ENCODE measurements at regions not wholly inside any gene's neighbourhood (a gene's known extent, or its start where the extent isn't known, plus 50 kb on each side); places are given as distances from the start of the nearest gene placed in this dataset.

DNA sequence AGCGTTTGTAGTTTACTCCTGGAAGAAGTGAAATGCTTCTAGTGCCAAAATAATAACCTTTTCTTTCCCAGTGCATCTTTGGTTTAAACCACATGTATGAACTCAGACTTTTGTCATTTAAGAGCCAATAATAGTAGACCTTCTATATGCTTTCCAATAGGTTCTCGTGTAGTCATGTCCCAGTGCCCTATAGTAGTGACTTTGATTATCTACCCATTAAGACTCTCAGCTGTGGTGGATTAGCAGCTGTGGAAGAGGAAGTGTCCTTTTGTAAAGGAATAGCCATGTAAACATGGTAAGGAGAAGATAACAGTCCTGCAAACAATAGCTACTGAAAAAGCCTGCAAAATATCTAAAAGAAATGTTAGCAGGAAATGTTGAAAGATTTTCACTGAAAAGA lies 765.3 kb downstream of the MTRR start:
- Histone ChIP-seq H3K9me3 (ENCODE audit: control insufficient read depth, insufficient read depth, low read length) (no peaks in the 10 kb centered on the region), H3K9ac (ENCODE audit: low read depth, low read length) (no peak overlapping the region)

GRCh38 chr5:8641786-8642505 lies 773.0 kb downstream of the MTRR start:
- Histone ChIP-seq H3K36me3 (ENCODE audit: control insufficient read depth, insufficient read depth, low read length) (no peaks in the 10 kb centered on the region), H3K4me3 (ENCODE audit: low read depth, low read length) (no peak overlapping the region), H3K9me3 (ENCODE audit: control insufficient read depth, insufficient read depth, low read length) (no peaks in the 10 kb centered on the region), H3K27me3 (ENCODE audit: control insufficient read depth, insufficient read depth, low read length) (no peaks in the 10 kb centered on the region), H3K4me1 (ENCODE audit: control insufficient read depth, insufficient read depth, low read length) (no peaks in the 10 kb centered on the region), H3K9ac (ENCODE audit: low read depth, low read length) (no peak overlapping the region)

More for the DNA sequence above, 765.3 kb downstream of the MTRR start:
- Histone ChIP-seq H3K4me3 (ENCODE audit: low read depth, low read length) (no peak overlapping the region), H3K4me1 (ENCODE audit: control insufficient read depth, insufficient read depth, low read length) (no peaks in the 10 kb centered on the region), H3K36me3 (ENCODE audit: control insufficient read depth, insufficient read depth, low read length) (no peaks in the 10 kb centered on the region), H3K27me3 (ENCODE audit: control insufficient read depth, insufficient read depth, low read length) (no peaks in the 10 kb centered on the region)

- Histone ChIP-seq H3K27me3 (ENCODE audit: control insufficient read depth, insufficient read depth, low read length) (no peaks in the 10 kb centered on the region), H3K4me1 (ENCODE audit: control insufficient read depth, insufficient read depth, low read length) (no peaks in the 10 kb centered on the region)
Measured at GRCh38 chr5:8644377-8644776, 775.4 kb downstream of the MTRR start.

GRCh38 chr5:8647111-8647510 lies 778.2 kb downstream of the MTRR start:
- Histone ChIP-seq H3K4me3 (ENCODE audit: low read depth, low read length) (no peak overlapping the region), H3K36me3 (ENCODE audit: control insufficient read depth, insufficient read depth, low read length) (no peaks in the 10 kb centered on the region), H3K9ac (ENCODE audit: low read depth, low read length) (no peak overlapping the region), H3K4me1 (ENCODE audit: control insufficient read depth, insufficient read depth, low read length) (no peaks in the 10 kb centered on the region), H3K27me3 (ENCODE audit: control insufficient read depth, insufficient read depth, low read length) (no peaks in the 10 kb centered on the region), H3K9me3 (ENCODE audit: control insufficient read depth, insufficient read depth, low read length) (no peaks in the 10 kb centered on the region)

More at GRCh38 chr5:8644377-8644776, 775.4 kb downstream of the MTRR start:
- no peaks in the 10 kb centered on the region for H3K36me3 ChIP-seq (ENCODE audit: control insufficient read depth, insufficient read depth, low read length)
- H3K9ac ChIP-seq (ENCODE audit: low read depth, low read length): no peak overlapping the region
- H3K9me3 ChIP-seq (ENCODE audit: control insufficient read depth, insufficient read depth, low read length): no peaks in the 10 kb centered on the region
- H3K4me3 ChIP-seq (ENCODE audit: low read depth, low read length): no peak overlapping the region

GRCh38 chr5:8650186-8650585 lies 781.2 kb downstream of the MTRR start:
- Histone ChIP-seq H3K36me3 (ENCODE audit: control insufficient read depth, insufficient read depth, low read length) (no peaks in the 10 kb centered on the region), H3K9me3 (ENCODE audit: control insufficient read depth, insufficient read depth, low read length) (no peaks in the 10 kb centered on the region), H3K9ac (ENCODE audit: low read depth, low read length) (no peak overlapping the region), H3K4me3 (ENCODE audit: low read depth, low read length) (no peak overlapping the region), H3K4me1 (ENCODE audit: control insufficient read depth, insufficient read depth, low read length) (no peaks in the 10 kb centered on the region), H3K27me3 (ENCODE audit: control insufficient read depth, insufficient read depth, low read length) (no peaks in the 10 kb centered on the region)

DNA sequence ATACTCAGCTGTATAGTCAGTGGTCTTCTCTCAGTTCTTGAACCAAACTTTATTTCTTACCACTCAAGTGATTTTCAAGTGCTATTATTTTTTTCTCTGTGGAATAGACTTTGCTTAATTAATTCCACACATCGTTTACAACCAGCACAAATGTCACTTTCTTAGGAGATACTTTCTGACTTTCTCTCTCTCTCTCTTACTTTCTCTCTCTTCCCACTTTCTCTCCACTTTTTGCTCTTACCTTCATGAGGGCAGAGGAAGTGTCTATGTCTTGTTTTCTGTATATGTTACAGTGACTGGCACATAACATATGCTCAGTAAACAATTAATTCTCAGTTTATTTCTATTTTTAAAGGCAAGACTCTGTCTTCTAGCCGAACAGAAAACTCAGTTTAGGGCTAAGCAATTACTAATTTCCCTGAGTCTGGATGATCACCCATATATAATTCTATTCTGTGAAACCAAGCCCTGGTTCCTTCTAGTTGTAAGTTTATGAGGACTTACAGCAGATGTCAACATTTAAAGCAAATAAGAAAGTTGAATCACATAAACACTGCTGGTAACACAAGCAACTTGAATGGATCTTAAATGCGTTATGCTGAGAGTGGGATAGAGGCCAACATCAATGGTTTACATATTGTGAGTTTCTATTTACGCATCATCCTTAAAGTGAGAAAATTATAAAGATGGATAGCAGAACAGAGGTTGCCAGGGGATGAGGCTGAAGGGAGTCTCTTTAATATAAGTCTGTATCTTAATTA lies 791.4 kb downstream of the MTRR start:
- H3K4me3 ChIP-seq (ENCODE audit: low read depth, low read length): no peak overlapping the region
- H3K9me3 ChIP-seq (ENCODE audit: control insufficient read depth, insufficient read depth, low read length): no peaks in the 10 kb centered on the region
- no peaks in the 10 kb centered on the region for H3K4me1 ChIP-seq (ENCODE audit: control insufficient read depth, insufficient read depth, low read length)
- no peaks in the 10 kb centered on the region for H3K27me3 ChIP-seq (ENCODE audit: control insufficient read depth, insufficient read depth, low read length)
- no peak overlapping the region for H3K9ac ChIP-seq (ENCODE audit: low read depth, low read length)
- no peaks in the 10 kb centered on the region for H3K36me3 ChIP-seq (ENCODE audit: control insufficient read depth, insufficient read depth, low read length)

DNA sequence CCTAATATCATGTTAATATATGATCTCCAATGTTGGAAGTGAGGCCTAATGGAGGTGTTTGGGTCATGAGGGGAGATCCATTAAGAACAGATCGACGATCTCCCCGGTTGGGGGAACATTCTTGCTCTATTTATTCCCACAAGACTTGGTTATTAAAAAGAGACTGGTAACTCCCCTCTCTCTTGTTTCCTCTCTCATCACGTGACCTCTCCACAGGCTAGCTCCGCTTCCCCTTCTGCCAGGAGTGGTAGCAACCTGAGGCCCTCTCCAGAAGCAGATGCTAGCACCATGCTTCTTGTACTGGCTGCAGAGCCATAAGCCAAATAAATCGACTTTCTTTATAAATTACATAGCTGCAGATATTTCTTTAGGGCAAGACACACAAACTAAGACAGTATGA lies 794.4 kb downstream of the MTRR start:
- H3K36me3 ChIP-seq (ENCODE audit: control insufficient read depth, insufficient read depth, low read length): no peaks in the 10 kb centered on the region
- H3K4me3 ChIP-seq (ENCODE audit: low read depth, low read length): no peak overlapping the region
- no peaks in the 10 kb centered on the region for H3K27me3 ChIP-seq (ENCODE audit: control insufficient read depth, insufficient read depth, low read length)
- no peaks in the 10 kb centered on the region for H3K9me3 ChIP-seq (ENCODE audit: control insufficient read depth, insufficient read depth, low read length)
- H3K9ac ChIP-seq (ENCODE audit: low read depth, low read length): no peak overlapping the region
- H3K4me1 ChIP-seq (ENCODE audit: control insufficient read depth, insufficient read depth, low read length): no peaks in the 10 kb centered on the region

GRCh38 chr5:8675182-8675581 lies 806.2 kb downstream of the MTRR start:
- Histone ChIP-seq H3K27me3 (ENCODE audit: control insufficient read depth, insufficient read depth, low read length) (no peaks in the 10 kb centered on the region), H3K9ac (ENCODE audit: low read depth, low read length) (no peak overlapping the region), H3K36me3 (ENCODE audit: control insufficient read depth, insufficient read depth, low read length) (no peaks in the 10 kb centered on the region), H3K4me1 (ENCODE audit: control insufficient read depth, insufficient read depth, low read length) (no peaks in the 10 kb centered on the region), H3K9me3 (ENCODE audit: control insufficient read depth, insufficient read depth, low read length) (no peaks in the 10 kb centered on the region), H3K4me3 (ENCODE audit: low read depth, low read length) (no peak overlapping the region)

DNA sequence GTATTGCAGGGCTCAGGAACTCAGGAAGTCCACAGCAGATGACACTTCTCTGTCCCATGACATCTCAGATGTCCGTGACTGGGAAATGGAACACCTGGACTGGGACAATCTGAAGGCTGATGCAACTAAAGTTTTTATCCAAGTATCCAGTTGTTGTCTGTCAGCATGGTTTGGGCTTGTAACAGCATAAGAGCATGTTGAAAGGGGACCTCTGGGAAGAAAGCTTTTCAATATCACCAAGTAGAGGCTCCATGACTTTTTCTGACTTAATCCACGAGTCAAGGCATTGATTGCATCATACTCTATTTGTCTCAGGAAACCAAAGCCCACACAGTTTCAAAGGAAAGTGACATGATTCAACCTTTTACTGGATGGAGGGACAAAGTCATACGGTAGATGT lies 807.7 kb downstream of the MTRR start:
- Histone ChIP-seq H3K4me3 (ENCODE audit: low read depth, low read length) (no peak overlapping the region), H3K27me3 (ENCODE audit: control insufficient read depth, insufficient read depth, low read length) (no peaks in the 10 kb centered on the region), H3K9me3 (ENCODE audit: control insufficient read depth, insufficient read depth, low read length) (no peaks in the 10 kb centered on the region), H3K36me3 (ENCODE audit: control insufficient read depth, insufficient read depth, low read length) (no peaks in the 10 kb centered on the region), H3K4me1 (ENCODE audit: control insufficient read depth, insufficient read depth, low read length) (no peaks in the 10 kb centered on the region), H3K9ac (ENCODE audit: low read depth, low read length) (no peak overlapping the region)

DNA sequence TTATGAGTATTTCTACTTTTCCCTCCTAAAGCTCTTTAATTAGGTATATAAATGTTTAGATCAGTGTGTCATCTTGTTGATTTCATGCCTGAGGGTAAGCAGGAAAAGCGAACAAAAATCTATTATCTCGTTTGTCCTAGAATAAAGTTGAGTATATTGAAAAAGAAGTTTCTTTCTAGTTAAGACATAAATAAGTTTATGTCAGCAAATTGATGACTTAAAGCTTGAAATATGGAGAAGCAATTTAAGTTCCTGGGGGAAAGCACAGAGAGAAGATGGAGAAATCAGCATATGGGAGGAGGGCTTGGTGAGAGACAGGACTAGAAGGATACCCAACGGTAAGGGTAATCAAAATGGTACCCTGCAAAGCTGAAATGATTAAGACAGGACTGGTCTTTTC lies 813.4 kb downstream of the MTRR start:
- no peak overlapping the region for H3K9ac ChIP-seq (ENCODE audit: low read depth, low read length)
- H3K4me1 ChIP-seq (ENCODE audit: control insufficient read depth, insufficient read depth, low read length): no peaks in the 10 kb centered on the region
- no peak overlapping the region for H3K4me3 ChIP-seq (ENCODE audit: low read depth, low read length)
- no peaks in the 10 kb centered on the region for H3K27me3 ChIP-seq (ENCODE audit: control insufficient read depth, insufficient read depth, low read length)
- no peaks in the 10 kb centered on the region for H3K36me3 ChIP-seq (ENCODE audit: control insufficient read depth, insufficient read depth, low read length)
- H3K9me3 ChIP-seq (ENCODE audit: control insufficient read depth, insufficient read depth, low read length): no peaks in the 10 kb centered on the region

DNA sequence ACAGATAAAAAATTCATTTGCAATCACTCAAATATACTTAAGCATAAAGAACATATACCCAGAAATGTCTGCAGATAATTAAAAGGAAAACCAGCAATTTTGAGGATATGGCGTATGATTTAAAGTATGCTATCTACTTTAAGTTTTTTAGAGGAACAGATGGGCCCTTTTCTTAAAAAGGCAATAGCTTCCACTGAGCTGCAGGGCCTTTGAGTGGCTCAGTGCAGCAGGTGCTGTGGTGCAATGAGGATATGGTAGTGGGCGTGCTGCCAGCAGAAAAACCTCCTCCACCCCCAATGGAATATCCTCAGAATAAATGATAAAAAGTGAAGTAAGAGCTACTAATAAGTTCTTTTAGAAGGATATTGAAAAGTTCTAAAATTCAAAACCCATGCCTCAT lies 814.5 kb downstream of the MTRR start:
- Histone ChIP-seq H3K9me3 (ENCODE audit: control insufficient read depth, insufficient read depth, low read length) (no peaks in the 10 kb centered on the region), H3K36me3 (ENCODE audit: control insufficient read depth, insufficient read depth, low read length) (no peaks in the 10 kb centered on the region), H3K27me3 (ENCODE audit: control insufficient read depth, insufficient read depth, low read length) (no peaks in the 10 kb centered on the region), H3K4me3 (ENCODE audit: low read depth, low read length) (no peak overlapping the region), H3K4me1 (ENCODE audit: control insufficient read depth, insufficient read depth, low read length) (no peaks in the 10 kb centered on the region), H3K9ac (ENCODE audit: low read depth, low read length) (no peak overlapping the region)

DNA sequence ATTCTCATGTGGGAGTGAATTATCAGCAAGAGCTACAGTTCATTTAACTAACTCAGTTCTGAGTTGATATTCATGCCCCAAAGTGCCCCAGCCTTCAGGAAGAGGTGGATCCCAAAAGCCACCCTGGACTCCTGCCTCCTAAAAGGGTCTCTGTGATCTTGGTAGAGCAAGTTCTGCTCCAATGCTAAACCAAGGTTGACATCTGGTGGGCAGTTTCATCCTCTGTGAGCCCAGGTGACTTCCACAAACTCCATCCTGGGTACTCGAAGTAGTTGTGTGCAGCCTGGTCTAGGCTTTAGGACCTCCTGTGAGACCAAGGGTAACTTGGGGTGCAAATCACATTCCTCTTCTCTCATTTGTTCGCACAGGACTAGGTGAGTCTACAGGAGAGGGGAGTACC lies 816.8 kb downstream of the MTRR start:
- no peak overlapping the region for H3K4me3 ChIP-seq (ENCODE audit: low read depth, low read length)
- H3K27me3 ChIP-seq (ENCODE audit: control insufficient read depth, insufficient read depth, low read length): no peaks in the 10 kb centered on the region
- H3K36me3 ChIP-seq (ENCODE audit: control insufficient read depth, insufficient read depth, low read length): no peaks in the 10 kb centered on the region
- H3K4me1 ChIP-seq (ENCODE audit: control insufficient read depth, insufficient read depth, low read length): no peaks in the 10 kb centered on the region
- H3K9me3 ChIP-seq (ENCODE audit: control insufficient read depth, insufficient read depth, low read length): no peaks in the 10 kb centered on the region
- H3K9ac ChIP-seq (ENCODE audit: low read depth, low read length): no peak overlapping the region
